Liver (tissue), 3 donors: ENCODE measurements at regions not wholly inside any gene's neighbourhood (a gene's known extent, or its start where the extent isn't known, plus 50 kb on each side); places are given as distances from the start of the nearest gene placed in this dataset.

Experiments
- ATF3 ChIP-seq: IDR thresholded peaks from 2 replicates; pipeline ENCODE4 v1.6.1; 2016; ENCODE audit warnings: antibody characterized with exemption
- CTCF ChIP-seq: fragments of 150-350 bp; IDR thresholded peaks from 2 replicates; pipeline ENCODE4 v1.5.1; 2017; ENCODE audit warnings: improper control_type of control experiment, low read depth, low read length; ENCODE audit not compliant: missing input control
- EGR1 ChIP-seq, 2 donors: IDR thresholded peaks; 2 replicates each; pipeline ENCODE4 v1.6.1; 2016 to 2018; ENCODE audit warnings: antibody characterized with exemption in 2 of 2, low read depth in 2 of 2
- JUND ChIP-seq, 2 donors: IDR thresholded peaks; 2 replicates each; pipeline ENCODE4 v1.6.1; 2016; ENCODE audit warnings: antibody characterized with exemption in 2 of 2
- MAX ChIP-seq: IDR thresholded peaks from 2 replicates; pipeline ENCODE4 v1.6.1; 2016; ENCODE audit warnings: antibody characterized with exemption
- NR2F2 ChIP-seq: IDR thresholded peaks from 2 replicates; pipeline ENCODE4 v1.6.1; 2016; ENCODE audit warnings: antibody characterized with exemption
- RAD21 ChIP-seq, 2 donors: IDR thresholded peaks; 2 replicates each; pipeline ENCODE4 v1.6.1; 2016; ENCODE audit warnings: antibody characterized with exemption in 2 of 2, mild to moderate bottlenecking in 2 of 2
- REST ChIP-seq: IDR thresholded peaks from 2 replicates; pipeline ENCODE4 v1.6.1; 2016; ENCODE audit warnings: antibody characterized with exemption, mild to moderate bottlenecking
- TAF1 ChIP-seq: conservative IDR thresholded peaks from 2 replicates; pipeline ENCODE4 v1.6.1; 2016; ENCODE audit warnings: antibody characterized with exemption, mild to moderate bottlenecking
- YY1 ChIP-seq: IDR thresholded peaks from 2 replicates; pipeline ENCODE4 v1.6.1; 2016; ENCODE audit warnings: antibody characterized with exemption, mild to moderate bottlenecking
- donor health status: healthy.
- donor health status: healthy.

- TF ChIP-seq CTCF (no peak), MAX (no peak), EGR1 (IDR thresholded peaks at IDR 0.05; ENCODE audit: low read depth in 2 of 2) (no peak), REST (no peak), ATF3 (no peak), RAD21 (IDR thresholded peaks at IDR 0.05) (no peak), TAF1 (no peak), JUND (IDR thresholded peaks at IDR 0.05) (no peak), YY1 (no peak), NR2F2 (no peak)
Observed at GRCh38 chr1:62382658-62382955, 54.2 kb upstream of the USP1 start.
